Lower leg skin (tissue), 4 donors: ENCODE measurements at regions not wholly inside any gene's neighbourhood (a gene's known extent, or its start where the extent isn't known, plus 50 kb on each side); places are given as distances from the start of the nearest gene placed in this dataset.

Source experiments
- DNase-seq, 2 donors: peaks; one replicate each; pipeline ENCODE4 v3.0.0-alpha.2; 2019; ENCODE audit warnings: low spot score in 2 of 2
- H3K4me3 ChIP-seq: fragments of 200-600 bp; sonication (generic); 2 replicates; pipeline ENCODE4 v1.5.1; 2017; ENCODE audit warnings: mild to moderate bottlenecking, low read depth; ENCODE audit not compliant: poor library complexity, severe bottlenecking
- CTCF ChIP-seq, 3 donors: fragments of 450-650 bp; IDR thresholded peaks; one replicate each; pipeline ENCODE4 v1.5.1; 2016; ENCODE audit warnings: antibody characterized with exemption in 3 of 3, mild to moderate bottlenecking in 3 of 3, moderate library complexity in 2 of 3
- POLR2A ChIP-seq, 2 donors: fragments of 450-650 bp; IDR thresholded peaks; one replicate each; pipeline ENCODE4 v1.6.1; 2016 to 2017; ENCODE audit warnings: antibody characterized with exemption in 2 of 2, mild to moderate bottlenecking in 1 of 2, moderate library complexity in 1 of 2
- WGBS, 2 donors: methylation state at CpG; one replicate each; pipeline ENCODE4 v1.1.5; 2018; 5-methylcytosine and 5-hydroxymethylcytosine counted together
- intact Hi-C: fragments of 100-400 bp; cut with DNase I; formaldehyde crosslinking; loops from one replicate; pipeline ENCODE4 v1.15.0; 2023; ENCODE audit warnings: low total_unique reads

GRCh38 chr15:62334536-62334935 lies 169.5 kb upstream of the C2CD4B start:
- TF ChIP-seq POLR2A (IDR thresholded peaks at IDR 0.05), result no peak
- no peak for TF ChIP-seq CTCF (IDR thresholded peaks at IDR 0.05)
- intact Hi-C loops, result no loop called here
- H3K4me3 ChIP-seq, result no peak overlapping the region
- no peak for DNase-seq

DNA sequence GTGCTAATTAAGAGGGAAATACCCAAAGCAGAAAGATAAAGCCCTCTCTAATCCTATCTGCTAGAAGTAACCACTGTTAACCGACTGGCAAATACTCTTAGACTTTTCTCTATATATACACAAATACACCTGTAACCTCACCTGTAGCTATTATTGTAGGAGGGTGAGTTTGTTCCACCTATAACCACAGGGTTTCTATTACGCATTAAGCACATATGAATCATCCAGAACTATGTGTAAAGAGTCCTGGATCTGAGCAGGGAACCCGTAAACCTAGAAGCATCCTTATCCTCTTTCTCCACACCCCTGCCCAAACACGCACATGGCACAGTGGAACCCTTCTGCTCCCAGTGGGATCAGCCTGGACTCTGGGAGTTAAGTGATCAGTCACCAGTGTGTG lies 172.8 kb upstream of the C2CD4B start:
- intact Hi-C loops, result no loop called here
- no peak overlapping the region for H3K4me3 ChIP-seq
- TF ChIP-seq POLR2A (IDR thresholded peaks at IDR 0.05) (no peak), CTCF (IDR thresholded peaks at IDR 0.05) (no peak)
- 68 to 71% methylated on average over 4 of the region's 4 CpGs for whole genome bisulfite sequencing, 2 donors
- no peak for DNase-seq

DNA sequence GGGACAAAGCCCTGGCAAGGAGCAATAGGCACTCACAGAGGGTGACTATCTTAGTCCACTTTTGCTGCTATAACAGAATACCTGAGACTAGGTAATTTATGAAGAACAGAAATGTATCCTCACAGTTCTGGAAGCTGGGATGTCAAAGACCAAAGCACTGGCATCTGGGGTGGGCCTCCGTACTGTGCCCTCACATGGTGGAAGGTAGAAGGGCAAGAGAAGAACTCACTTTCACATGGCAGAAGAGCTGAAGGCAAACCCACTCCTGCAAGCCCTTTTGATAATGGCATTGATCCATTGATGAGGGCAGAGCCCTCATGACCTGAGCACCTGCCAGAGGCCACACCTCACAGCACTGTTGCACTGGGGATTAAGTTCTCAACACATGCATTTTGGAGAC lies 173.4 kb upstream of the C2CD4B start:
- intact Hi-C loops, result no loop called here
- DNase-seq, result no peak
- 85 to 87% methylated on average over 1 of the region's 1 CpG for WGBS, 2 donors

DNA sequence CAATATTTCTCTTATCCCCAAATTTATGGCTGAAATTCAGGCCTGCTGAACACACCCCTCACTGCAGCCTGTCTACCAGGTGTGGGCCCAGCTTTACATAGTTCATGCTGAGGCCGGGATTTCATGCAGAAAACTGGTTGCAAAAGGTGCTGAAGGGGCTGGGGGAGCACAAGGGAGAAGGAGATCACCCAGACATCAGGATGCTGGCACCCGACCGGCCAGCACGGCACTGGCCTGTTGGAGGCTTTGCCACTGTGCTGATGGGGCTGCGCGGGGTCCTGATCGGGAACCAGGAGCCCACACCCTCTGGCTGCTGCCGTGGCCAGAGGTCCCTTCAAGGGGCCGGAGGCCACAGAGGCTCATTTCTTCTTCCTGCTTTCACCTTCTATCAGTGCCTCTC lies 177.9 kb upstream of the C2CD4B start:
- no peak for DNase-seq
- H3K4me3 ChIP-seq, result no peak overlapping the region
- intact Hi-C loops, result no loop called here
- 95% methylated on average over 9 of the region's 9 CpGs for WGBS, 2 donors
- no peak for TF ChIP-seq CTCF (IDR thresholded peaks at IDR 0.05)
- no peak for TF ChIP-seq POLR2A (IDR thresholded peaks at IDR 0.05)

More for the DNA sequence above, 173.4 kb upstream of the C2CD4B start:
- no peak overlapping the region for H3K4me3 ChIP-seq
- TF ChIP-seq CTCF (IDR thresholded peaks at IDR 0.05) (no peak), POLR2A (IDR thresholded peaks at IDR 0.05) (no peak)

DNA sequence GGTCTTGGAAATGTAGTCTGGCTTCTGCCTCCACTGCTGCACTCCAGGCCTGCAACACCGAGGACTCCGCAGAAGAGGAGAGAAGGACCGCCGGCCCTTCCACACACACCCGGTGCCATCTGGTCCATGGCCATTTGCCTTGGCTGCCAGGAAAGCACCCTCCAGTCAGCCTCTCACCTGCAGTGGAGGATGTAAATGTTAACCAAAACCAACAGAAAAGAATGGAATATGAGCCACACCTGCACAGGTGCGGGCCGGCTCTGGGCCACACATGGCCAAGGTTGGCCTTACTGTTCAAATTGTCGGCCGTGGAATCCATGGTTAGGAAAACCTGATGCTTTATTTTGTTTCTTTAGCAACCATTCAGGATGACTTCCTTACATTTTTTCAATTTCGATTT lies 178.3 kb upstream of the C2CD4B start:
- intact Hi-C loops, result no loop called here
- TF ChIP-seq POLR2A (IDR thresholded peaks at IDR 0.05) (no peak), CTCF (IDR thresholded peaks at IDR 0.05) (no peak)
- DNase-seq, result no peak
- no peak overlapping the region for H3K4me3 ChIP-seq
- WGBS, 2 donors, result 86% methylated on average over 9 to 10 of the region's 10 CpGs

DNA sequence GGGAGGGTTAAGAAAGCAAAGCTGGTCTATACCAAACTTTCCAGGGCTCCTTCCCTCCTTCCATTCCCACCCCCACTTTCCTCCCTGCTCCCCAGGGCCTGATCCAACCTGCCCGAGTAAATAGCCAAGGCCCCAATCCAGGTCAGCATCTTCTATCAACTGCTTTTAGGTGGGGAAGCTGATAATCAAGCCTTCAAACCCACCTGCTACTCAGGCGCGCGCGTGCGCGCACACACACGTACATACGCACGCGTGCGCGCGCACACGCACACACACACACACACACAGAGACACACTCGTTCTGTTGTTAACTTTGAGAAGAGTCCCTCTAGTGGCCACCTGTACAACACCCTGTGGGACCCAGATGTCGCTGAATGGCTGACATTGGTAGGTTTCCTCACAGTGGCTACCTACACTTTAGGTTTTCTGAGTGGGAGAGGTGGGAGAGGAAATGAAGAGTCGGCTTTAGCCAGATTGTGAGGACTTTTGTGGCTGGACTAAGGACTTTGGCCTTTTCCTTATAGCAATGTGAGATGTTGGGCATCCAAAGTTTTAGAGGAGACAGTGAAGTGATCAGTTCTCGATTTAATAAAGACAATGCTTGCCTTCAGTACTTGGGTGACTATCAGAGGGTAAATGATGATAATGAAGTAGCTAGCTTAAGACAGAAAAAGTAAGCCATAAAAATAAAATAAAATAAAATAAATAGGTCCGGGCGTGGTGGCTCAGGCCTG lies 179.9 kb upstream of the C2CD4B start:
- DNase-seq, result peak in 1 of 2 donors; percentile 29
- intact Hi-C loops, result no loop called here
- WGBS, 2 donors, result 47 to 51% methylated on average over 21 of the region's 21 CpGs
- H3K4me3 ChIP-seq, result no peak overlapping the region
- no peak for TF ChIP-seq CTCF (IDR thresholded peaks at IDR 0.05)
- TF ChIP-seq POLR2A (IDR thresholded peaks at IDR 0.05), result no peak
